ENCODE measurements at regions not wholly inside any gene's neighbourhood (a gene's known extent, or its start where the extent isn't known, plus 50 kb on each side); places are given as distances from the start of the nearest gene placed in this dataset.

DNA sequence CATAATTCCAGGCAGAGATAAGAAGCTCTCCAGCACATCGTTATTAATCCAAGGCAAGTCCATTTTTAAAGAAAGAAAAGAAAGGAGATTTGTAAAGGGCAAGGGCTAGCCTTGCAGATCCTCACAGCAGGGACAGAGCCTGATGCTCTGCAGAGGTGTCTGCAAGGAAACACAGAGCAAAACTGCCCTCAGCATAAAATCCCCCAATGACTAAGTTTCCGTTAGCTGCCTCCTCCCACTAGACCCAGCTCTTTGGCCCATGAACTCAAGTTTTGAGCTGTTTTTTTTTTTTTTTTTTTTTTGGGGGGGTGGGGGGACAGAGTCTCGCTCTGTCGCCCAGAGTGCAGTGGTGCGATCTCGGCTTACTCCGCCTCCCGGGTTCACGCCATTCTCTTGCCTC is 300.7 kb downstream of the MTERF1 start:
- H3K27ac ChIP-seq = no peak overlapping the region
- H3K4me3 ChIP-seq = no peak overlapping the region
- H3K9me3 ChIP-seq = peaks cover 0 to 3% of the 10 kb centered on the region in 2 donors
- no peaks in the 10 kb centered on the region for H3K27me3 ChIP-seq
- ATAC-seq = no peak
- no peaks in the 10 kb centered on the region for H3K4me1 ChIP-seq
- no peaks in the 10 kb centered on the region for H3K36me3 ChIP-seq
- TF ChIP-seq, protein P1, sequence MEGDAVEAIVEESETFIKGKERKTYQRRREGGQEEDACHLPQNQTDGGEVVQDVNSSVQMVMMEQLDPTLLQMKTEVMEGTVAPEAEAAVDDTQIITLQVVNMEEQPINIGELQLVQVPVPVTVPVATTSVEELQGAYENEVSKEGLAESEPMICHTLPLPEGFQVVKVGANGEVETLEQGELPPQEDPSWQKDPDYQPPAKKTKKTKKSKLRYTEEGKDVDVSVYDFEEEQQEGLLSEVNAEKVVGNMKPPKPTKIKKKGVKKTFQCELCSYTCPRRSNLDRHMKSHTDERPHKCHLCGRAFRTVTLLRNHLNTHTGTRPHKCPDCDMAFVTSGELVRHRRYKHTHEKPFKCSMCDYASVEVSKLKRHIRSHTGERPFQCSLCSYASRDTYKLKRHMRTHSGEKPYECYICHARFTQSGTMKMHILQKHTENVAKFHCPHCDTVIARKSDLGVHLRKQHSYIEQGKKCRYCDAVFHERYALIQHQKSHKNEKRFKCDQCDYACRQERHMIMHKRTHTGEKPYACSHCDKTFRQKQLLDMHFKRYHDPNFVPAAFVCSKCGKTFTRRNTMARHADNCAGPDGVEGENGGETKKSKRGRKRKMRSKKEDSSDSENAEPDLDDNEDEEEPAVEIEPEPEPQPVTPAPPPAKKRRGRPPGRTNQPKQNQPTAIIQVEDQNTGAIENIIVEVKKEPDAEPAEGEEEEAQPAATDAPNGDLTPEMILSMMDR (IDR thresholded peaks at IDR 0.05) = no peak
- intact Hi-C loops (cut with DNase I) = no loop called here
- DNase-seq = no peak

DNA sequence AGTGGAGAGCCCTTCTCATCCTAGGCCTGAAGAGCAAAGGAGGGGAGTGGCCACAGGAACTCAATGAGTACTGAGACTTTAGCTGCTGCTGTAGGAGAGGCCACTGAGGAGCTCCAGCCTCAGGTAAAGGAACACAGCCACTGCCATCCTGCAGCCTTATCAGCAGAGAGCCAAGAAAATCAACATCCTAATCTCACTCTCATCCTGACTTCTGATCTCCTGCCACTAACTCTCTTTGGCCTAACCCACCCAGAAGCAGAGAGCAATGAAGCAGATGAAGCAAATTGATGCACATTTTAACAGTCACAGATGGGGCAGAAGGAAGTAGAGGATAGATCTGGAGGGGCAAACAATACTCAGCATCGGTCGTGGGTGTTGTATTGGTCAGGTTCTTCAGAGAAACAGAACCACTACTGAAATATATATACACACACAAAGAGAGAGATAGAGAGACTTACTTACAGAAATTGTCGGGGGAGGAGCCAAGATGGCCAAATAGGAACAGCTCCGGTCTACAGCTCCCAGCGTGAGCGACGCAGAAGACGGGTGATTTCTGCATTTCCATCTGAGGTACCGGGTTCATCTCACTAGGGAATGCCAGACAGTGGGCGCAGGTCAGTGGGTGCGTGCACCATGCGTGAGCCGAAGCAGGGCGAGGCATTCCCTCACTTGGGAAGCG is 297.6 kb downstream of the MTERF1 start:
- Histone ChIP-seq H3K27ac (no peak overlapping the region), H3K4me1 (no peaks in the 10 kb centered on the region), H3K9me3 (no peaks in the 10 kb centered on the region), H3K36me3 (no peaks in the 10 kb centered on the region), H3K4me3 (no peak overlapping the region), H3K27me3 (no peaks in the 10 kb centered on the region)
- TF ChIP-seq, protein P1 (IDR thresholded peaks at IDR 0.05) = no peak
- DNase-seq (no peak), ATAC-seq (peak; percentile 56)
- intact Hi-C loops (cut with DNase I) = no loop called here

GRCh38 chr7:91596287-91596686 is 284.2 kb downstream of the MTERF1 start:
- ATAC-seq (no peak), DNase-seq (no peak)
- TF ChIP-seq, protein P1 (IDR thresholded peaks at IDR 0.05) = no peak
- Histone ChIP-seq H3K36me3 (no peaks in the 10 kb centered on the region), H3K9me3 (no peaks in the 10 kb centered on the region), H3K4me3 (no peak overlapping the region), H3K27me3 (no peaks in the 10 kb centered on the region), H3K4me1 (no peaks in the 10 kb centered on the region), H3K27ac (no peak overlapping the region)
- intact Hi-C loops (cut with DNase I) = no loop called here

DNA sequence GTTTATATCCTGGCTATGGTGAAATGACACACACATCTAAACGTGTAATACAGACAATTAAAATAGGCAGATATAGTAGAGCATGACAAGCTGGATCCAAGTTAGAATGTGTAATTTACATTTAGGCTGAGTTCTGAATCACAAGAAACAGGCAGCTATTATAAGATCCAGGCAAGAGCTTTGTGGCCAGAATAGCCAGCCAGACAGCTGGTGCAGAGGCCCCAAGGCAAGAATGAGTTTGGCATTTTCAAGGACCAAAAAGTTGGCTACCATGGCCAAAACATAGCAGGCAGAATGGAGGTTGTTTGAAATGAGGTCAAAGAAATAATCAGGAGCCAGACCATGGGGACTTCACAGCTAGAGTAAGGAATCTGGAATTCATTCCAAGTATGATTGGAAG is 281.7 kb downstream of the MTERF1 start:
- Histone ChIP-seq H3K27me3 (no peaks in the 10 kb centered on the region), H3K27ac (no peak overlapping the region), H3K4me3 (no peak overlapping the region), H3K4me1 (no peaks in the 10 kb centered on the region), H3K9me3 (no peaks in the 10 kb centered on the region), H3K36me3 (no peaks in the 10 kb centered on the region)
- TF ChIP-seq, protein P1 (IDR thresholded peaks at IDR 0.05) = no peak
- no peak for DNase-seq
- intact Hi-C loops (cut with DNase I) = no loop called here
- no peak for ATAC-seq

- Histone ChIP-seq H3K4me1 (no peaks in the 10 kb centered on the region), H3K27me3 (no peaks in the 10 kb centered on the region), H3K27ac (no peak overlapping the region), H3K4me3 (no peak overlapping the region), H3K36me3 (no peaks in the 10 kb centered on the region), H3K9me3 (no peaks in the 10 kb centered on the region)
- ATAC-seq = no peak
- intact Hi-C loops (cut with DNase I) = no loop called here
- TF ChIP-seq, protein P1 (IDR thresholded peaks at IDR 0.05) = no peak
- DNase-seq = no peak
These were observed 280.4 kb downstream of the MTERF1 start for GRCh38 chr7:91600112-91600511.
